BLaER1 treated with 17β-estradiol and CSF1 and Interleukin-3, amounts not matched to agents 10 nM and 100 nM (cell line): ENCODE measurements at regions not wholly inside any gene's neighbourhood (a gene's known extent, or its start where the extent isn't known, plus 50 kb on each side); places are given as distances from the start of the nearest gene placed in this dataset.

Experiments
- H3K27ac ChIP-seq, 11 experiments: shearing (Covaris generic); formaldehyde crosslinking; 2 replicates each; pipeline ENCODE4 v1.8.1; 2022
- H3K27me3 ChIP-seq, 11 experiments: shearing (Covaris generic); formaldehyde crosslinking; 2 replicates each; pipeline ENCODE4 v1.8.1; 2022
- H3K36me3 ChIP-seq, 11 experiments: shearing (Covaris generic); formaldehyde crosslinking; 2 replicates each; pipeline ENCODE4 v1.8.1; 2022
- H3K4me1 ChIP-seq, 10 experiments: shearing (Covaris generic); formaldehyde crosslinking; 2 replicates each; pipeline ENCODE4 v1.8.1; 2022
- H3K4me2 ChIP-seq, 11 experiments: shearing (Covaris generic); formaldehyde crosslinking; 2 replicates each; pipeline ENCODE4 v1.8.1; 2022
- H3K4me3 ChIP-seq, 10 experiments: shearing (Covaris generic); formaldehyde crosslinking; 2 replicates each; pipeline ENCODE4 v1.8.1; 2022
- H3K9ac ChIP-seq, 11 experiments: shearing (Covaris generic); formaldehyde crosslinking; 2 replicates each; pipeline ENCODE4 v1.8.1; 2022
- H3K9me3 ChIP-seq, 11 experiments: shearing (Covaris generic); formaldehyde crosslinking; replicated peaks in 1 of 11; 2 replicates each; pipeline ENCODE4 v1.8.1; 2022
- H4K20me1 ChIP-seq, 11 experiments: shearing (Covaris generic); formaldehyde crosslinking; 2 replicates each; pipeline ENCODE4 v1.8.1; 2022
- Cebpa-rat ChIP-seq, 11 experiments: shearing (Covaris generic); IDR thresholded peaks; 2 replicates each; pipeline ENCODE4 v1.8.1; 2022

DNA sequence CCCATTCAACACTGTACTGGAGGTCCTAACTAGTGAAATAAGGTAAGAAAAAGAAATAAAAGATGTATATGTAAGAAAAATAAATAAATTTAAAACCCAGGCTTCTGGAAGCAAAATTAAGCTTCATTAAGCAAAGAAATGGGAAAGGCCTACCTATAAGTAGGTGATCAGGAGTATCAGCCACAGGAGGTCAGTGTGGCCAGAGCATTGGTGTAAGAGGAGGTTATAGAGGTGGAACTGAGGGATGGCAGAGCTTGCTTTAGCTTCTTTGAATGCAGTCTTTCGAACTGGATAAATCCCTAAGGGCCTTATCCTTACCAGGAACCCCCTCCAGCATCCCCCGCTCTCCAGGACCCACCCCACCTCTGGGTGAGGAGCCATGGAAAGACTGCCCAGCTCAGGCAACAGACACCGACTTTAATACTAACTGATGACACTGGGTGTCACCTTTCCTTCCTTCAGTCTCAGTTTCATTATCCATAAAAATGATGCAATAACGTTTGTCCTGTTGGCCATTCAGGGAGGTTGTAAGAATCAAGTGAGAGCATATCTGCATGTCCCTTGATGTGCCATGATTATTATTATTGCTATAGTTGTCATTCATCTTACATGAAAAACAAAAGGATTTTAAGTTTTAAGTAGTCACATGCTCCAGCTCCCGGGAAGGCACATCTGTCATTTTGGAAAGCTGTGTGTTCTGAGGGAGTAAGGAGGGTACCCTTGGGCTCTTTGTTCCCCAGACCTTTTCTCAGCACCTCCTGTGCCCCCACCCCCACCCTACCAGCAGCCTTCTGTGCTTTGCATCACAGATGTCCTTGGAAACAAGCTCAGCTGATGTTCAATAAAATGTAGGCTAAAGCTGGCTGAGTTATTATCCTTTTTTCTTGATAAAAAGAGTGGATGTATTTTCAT is 50.8 kb upstream of the CTNNA1 start:
- Histone ChIP-seq H3K4me3 (no peak overlapping the region), H3K27ac (no peak overlapping the region), H3K9ac (no peak overlapping the region), H3K4me1 (peaks cover 9 to 23% (median 13%) of the 10 kb centered on the region in 10 experiments; a peak in 19 of 20 replicates), H3K4me2 (no peak overlapping the region), H3K27me3 (no peaks in the 10 kb centered on the region; a peak in 1 of 22 replicates), H4K20me1 (no peaks in the 10 kb centered on the region), H3K9me3 (no peaks in the 10 kb centered on the region), H3K36me3 (no peaks in the 10 kb centered on the region)
- peak in 1 of 11 experiments; percentile 14; a peak in 1 of 22 replicates for TF ChIP-seq Cebpa-rat (IDR thresholded peaks at IDR 0.05)

DNA sequence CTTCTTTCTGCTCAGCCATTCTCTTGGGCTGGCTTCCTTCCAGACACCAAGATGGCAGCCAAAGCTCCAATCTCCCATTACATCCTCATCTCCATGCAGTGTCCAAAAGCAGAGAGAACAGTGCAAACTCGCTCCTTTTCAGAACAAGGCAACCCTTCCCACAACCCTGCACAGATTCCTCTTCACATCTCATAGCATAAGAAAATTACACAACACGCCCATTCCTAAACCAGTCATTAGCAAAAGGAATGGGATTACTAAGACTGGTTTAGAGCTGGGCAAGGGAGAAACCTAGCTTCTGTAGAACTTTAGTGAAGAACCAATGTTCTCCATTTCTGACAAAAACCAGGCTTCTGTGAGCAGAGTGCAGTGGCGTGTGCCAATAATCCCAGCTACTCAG is 51.5 kb upstream of the CTNNA1 start:
- no peaks in the 10 kb centered on the region for H3K36me3 ChIP-seq
- no peak overlapping the region for H3K27ac ChIP-seq
- no peak overlapping the region for H3K4me3 ChIP-seq
- H3K4me2 ChIP-seq: no peak overlapping the region
- peaks cover 1 to 15% (median 10%) of the 10 kb centered on the region in 10 experiments; a peak in 17 of 20 replicates for H3K4me1 ChIP-seq
- H3K27me3 ChIP-seq: no peaks in the 10 kb centered on the region; a peak in 1 of 22 replicates
- H3K9me3 ChIP-seq: no peaks in the 10 kb centered on the region
- no peaks in the 10 kb centered on the region for H4K20me1 ChIP-seq
- H3K9ac ChIP-seq: no peak overlapping the region
- no peak for TF ChIP-seq Cebpa-rat (IDR thresholded peaks at IDR 0.05)

- no peak overlapping the region for H3K4me2 ChIP-seq
- H3K9me3 ChIP-seq: no peaks in the 10 kb centered on the region
- TF ChIP-seq Cebpa-rat (IDR thresholded peaks at IDR 0.05): no peak
- H3K36me3 ChIP-seq: no peaks in the 10 kb centered on the region
- no peaks in the 10 kb centered on the region for H4K20me1 ChIP-seq
- H3K4me3 ChIP-seq: no peak overlapping the region
- peaks cover 0 to 13% (median 9%) of the 10 kb centered on the region in 10 experiments; a peak in 11 of 20 replicates for H3K4me1 ChIP-seq
- no peak overlapping the region for H3K9ac ChIP-seq
- H3K27me3 ChIP-seq: no peaks in the 10 kb centered on the region; a peak in 1 of 22 replicates
- H3K27ac ChIP-seq: no peak overlapping the region
These were observed 52.5 kb upstream of the CTNNA1 start for GRCh38 chr5:138700581-138701362.

- H3K4me2 ChIP-seq: no peak overlapping the region
- H3K9me3 ChIP-seq: no peaks in the 10 kb centered on the region
- no peak overlapping the region for H3K4me3 ChIP-seq
- H3K36me3 ChIP-seq: no peaks in the 10 kb centered on the region
- H3K9ac ChIP-seq: no peak overlapping the region
- H3K27ac ChIP-seq: no peak overlapping the region
- H3K4me1 ChIP-seq: peaks cover 0 to 13% (median 9%) of the 10 kb centered on the region in 10 experiments; a peak in 11 of 20 replicates
- no peak for TF ChIP-seq Cebpa-rat (IDR thresholded peaks at IDR 0.05)
- H3K27me3 ChIP-seq: no peaks in the 10 kb centered on the region; a peak in 1 of 22 replicates
- H4K20me1 ChIP-seq: no peaks in the 10 kb centered on the region
These were observed 53.7 kb upstream of the CTNNA1 start for GRCh38 chr5:138699482-138699881.

GRCh38 chr5:138698713-138699112 is 54.5 kb upstream of the CTNNA1 start:
- Histone ChIP-seq H3K27me3 (no peaks in the 10 kb centered on the region; a peak in 1 of 22 replicates), H3K36me3 (no peaks in the 10 kb centered on the region), H3K4me3 (no peak overlapping the region), H3K27ac (peak overlapping the region in 1 of 11 experiments; percentile 38; a peak in 1 of 22 replicates), H4K20me1 (no peaks in the 10 kb centered on the region), H3K4me1 (peaks cover 0 to 13% (median 9%) of the 10 kb centered on the region in 10 experiments; a peak in 11 of 20 replicates), H3K9ac (no peak overlapping the region), H3K9me3 (no peaks in the 10 kb centered on the region), H3K4me2 (peak overlapping the region in 6 of 11 experiments; percentile 13 to 31 (median 24); a peak in 9 of 22 replicates)
- no peak for TF ChIP-seq Cebpa-rat (IDR thresholded peaks at IDR 0.05)

GRCh38 chr5:138697720-138698360 is 55.4 kb upstream of the CTNNA1 start:
- TF ChIP-seq Cebpa-rat (IDR thresholded peaks at IDR 0.05): no peak
- H4K20me1 ChIP-seq: no peaks in the 10 kb centered on the region

GRCh38 chr5:138696501-138696900 is 56.7 kb upstream of the CTNNA1 start:
- Histone ChIP-seq H3K9ac (no peak overlapping the region), H3K27ac (no peak overlapping the region), H3K4me3 (no peak overlapping the region), H3K27me3 (no peaks in the 10 kb centered on the region), H3K36me3 (no peaks in the 10 kb centered on the region), H3K9me3 (no peaks in the 10 kb centered on the region), H3K4me2 (no peak overlapping the region), H3K4me1 (peaks cover 0 to 13% (median 9%) of the 10 kb centered on the region in 10 experiments; a peak in 11 of 20 replicates), H4K20me1 (no peaks in the 10 kb centered on the region)
- no peak for TF ChIP-seq Cebpa-rat (IDR thresholded peaks at IDR 0.05)

More at GRCh38 chr5:138697720-138698360, 55.4 kb upstream of the CTNNA1 start:
- Histone ChIP-seq H3K4me3 (no peak overlapping the region), H3K36me3 (no peaks in the 10 kb centered on the region), H3K27me3 (no peaks in the 10 kb centered on the region), H3K27ac (no peak overlapping the region), H3K4me1 (peaks cover 0 to 13% (median 9%) of the 10 kb centered on the region in 10 experiments; a peak in 11 of 20 replicates), H3K9me3 (no peaks in the 10 kb centered on the region), H3K9ac (no peak overlapping the region), H3K4me2 (peak overlapping the region in 2 of 11 experiments; percentile 13 to 29; a peak in 3 of 22 replicates)

DNA sequence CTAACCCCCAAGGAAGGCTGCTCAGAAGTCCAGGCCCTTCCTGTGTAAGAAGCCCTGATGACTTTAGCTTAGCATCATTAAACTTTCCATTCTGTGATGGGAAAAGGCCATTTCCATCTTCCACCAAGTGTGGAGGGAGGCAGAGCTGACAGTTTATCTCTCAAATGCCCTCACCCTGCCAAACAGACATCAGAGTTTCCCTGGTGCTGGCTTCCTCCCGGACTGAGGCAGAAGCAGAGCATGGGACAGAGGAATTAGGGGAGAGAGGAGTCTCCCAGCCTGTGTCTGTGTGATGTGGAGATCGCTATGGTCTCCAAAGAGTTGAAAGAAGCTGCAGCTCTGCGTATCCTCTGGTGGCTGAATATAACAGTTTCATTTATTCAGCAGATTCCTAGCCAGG is 57.4 kb upstream of the CTNNA1 start:
- no peaks in the 10 kb centered on the region for H3K9me3 ChIP-seq
- peaks cover 0 to 13% (median 9%) of the 10 kb centered on the region in 10 experiments; a peak in 11 of 20 replicates for H3K4me1 ChIP-seq
- H4K20me1 ChIP-seq: no peaks in the 10 kb centered on the region
- no peak overlapping the region for H3K27ac ChIP-seq
- H3K9ac ChIP-seq: no peak overlapping the region
- no peaks in the 10 kb centered on the region for H3K36me3 ChIP-seq
- H3K27me3 ChIP-seq: no peaks in the 10 kb centered on the region
- TF ChIP-seq Cebpa-rat (IDR thresholded peaks at IDR 0.05): no peak
- H3K4me2 ChIP-seq: no peak overlapping the region
- no peak overlapping the region for H3K4me3 ChIP-seq
